ENCODE measurements at regions not wholly inside any gene's neighbourhood (a gene's known extent, or its start where the extent isn't known, plus 50 kb on each side); places are given as distances from the start of the nearest gene placed in this dataset.

DNA sequence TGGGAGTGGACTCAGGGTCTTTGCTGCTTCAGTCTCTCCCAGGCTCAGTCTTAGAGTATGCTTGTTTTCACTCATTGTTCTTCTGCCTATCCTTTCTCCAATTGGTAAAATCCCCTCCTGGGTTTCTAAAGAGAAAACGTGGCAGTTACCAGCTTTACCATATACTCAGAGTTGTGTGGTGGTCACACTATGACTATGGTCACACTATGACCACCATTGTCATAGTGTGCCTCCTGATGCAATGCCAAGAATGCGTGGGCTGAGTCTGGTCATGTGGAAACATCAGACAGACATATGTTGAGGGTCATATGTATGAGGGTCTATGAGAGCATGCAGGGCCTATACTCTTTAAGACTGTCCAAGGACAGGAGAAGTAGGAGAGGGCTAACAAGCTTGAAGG is 326.5 kb upstream of the PRR16 start:
- TF ChIP-seq, protein P1, sequence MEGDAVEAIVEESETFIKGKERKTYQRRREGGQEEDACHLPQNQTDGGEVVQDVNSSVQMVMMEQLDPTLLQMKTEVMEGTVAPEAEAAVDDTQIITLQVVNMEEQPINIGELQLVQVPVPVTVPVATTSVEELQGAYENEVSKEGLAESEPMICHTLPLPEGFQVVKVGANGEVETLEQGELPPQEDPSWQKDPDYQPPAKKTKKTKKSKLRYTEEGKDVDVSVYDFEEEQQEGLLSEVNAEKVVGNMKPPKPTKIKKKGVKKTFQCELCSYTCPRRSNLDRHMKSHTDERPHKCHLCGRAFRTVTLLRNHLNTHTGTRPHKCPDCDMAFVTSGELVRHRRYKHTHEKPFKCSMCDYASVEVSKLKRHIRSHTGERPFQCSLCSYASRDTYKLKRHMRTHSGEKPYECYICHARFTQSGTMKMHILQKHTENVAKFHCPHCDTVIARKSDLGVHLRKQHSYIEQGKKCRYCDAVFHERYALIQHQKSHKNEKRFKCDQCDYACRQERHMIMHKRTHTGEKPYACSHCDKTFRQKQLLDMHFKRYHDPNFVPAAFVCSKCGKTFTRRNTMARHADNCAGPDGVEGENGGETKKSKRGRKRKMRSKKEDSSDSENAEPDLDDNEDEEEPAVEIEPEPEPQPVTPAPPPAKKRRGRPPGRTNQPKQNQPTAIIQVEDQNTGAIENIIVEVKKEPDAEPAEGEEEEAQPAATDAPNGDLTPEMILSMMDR (IDR thresholded peaks at IDR 0.05), result no peak
- no peak for TF ChIP-seq EZH2 (IDR thresholded peaks at IDR 0.05; ENCODE audit: borderline replicate concordance, insufficient read depth, low read depth, low read length, poor library complexity, severe bottlenecking)

Data from B cell (primary cell).